ENCODE measurements at regions not wholly inside any gene's neighbourhood (a gene's known extent, or its start where the extent isn't known, plus 50 kb on each side); places are given as distances from the start of the nearest gene placed in this dataset.
"Not testable (repeated sequence)": the region's sequence is repeated elsewhere in the genome, so short reads cannot be mapped to it uniquely, and the experiment has no call there.

GRCh38 chr7:50855526-50855925 lies 72.8 kb upstream of the GRB10 start:
- DNase-seq, result no peak
- H3K4me1 Mint-ChIP-seq (ENCODE audit: low read depth), result no peaks in the 10 kb centered on the region
- no peaks in the 10 kb centered on the region for H3K27me3 Mint-ChIP-seq (ENCODE audit: low read depth)
- no peak overlapping the region for H3K4me3 Mint-ChIP-seq
- H3K36me3 Mint-ChIP-seq (ENCODE audit: insufficient read depth), result no peaks in the 10 kb centered on the region
- H3K9me3 Mint-ChIP-seq, result no peaks in the 10 kb centered on the region
- no peak for ATAC-seq

DNA sequence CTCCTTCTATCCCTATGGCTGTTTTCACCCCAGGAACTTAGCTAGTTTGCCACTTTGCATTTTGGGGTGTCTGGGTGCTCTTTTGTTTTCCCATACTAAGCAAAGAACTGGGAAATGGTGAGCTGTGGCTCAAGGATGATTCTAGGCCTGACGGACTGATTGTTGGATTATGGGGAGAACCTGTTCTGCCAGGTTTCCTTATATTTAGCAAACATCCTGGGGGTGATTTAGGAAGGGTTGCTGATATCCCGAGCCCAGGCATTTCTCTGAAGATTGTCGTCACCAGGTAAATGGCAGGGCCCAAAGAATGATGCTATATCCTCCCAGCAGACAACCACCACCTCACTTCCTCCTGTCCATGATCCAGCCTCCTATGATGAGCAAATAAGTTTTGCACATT lies 72.1 kb upstream of the GRB10 start:
- no peak for DNase-seq
- no peak overlapping the region for H3K4me3 Mint-ChIP-seq
- no peaks in the 10 kb centered on the region for H3K9me3 Mint-ChIP-seq
- ATAC-seq, result no peak
- H3K4me1 Mint-ChIP-seq (ENCODE audit: low read depth), result no peaks in the 10 kb centered on the region
- H3K27me3 Mint-ChIP-seq (ENCODE audit: low read depth), result peaks cover 3% of the 10 kb centered on the region
- no peaks in the 10 kb centered on the region for H3K36me3 Mint-ChIP-seq (ENCODE audit: insufficient read depth)

DNA sequence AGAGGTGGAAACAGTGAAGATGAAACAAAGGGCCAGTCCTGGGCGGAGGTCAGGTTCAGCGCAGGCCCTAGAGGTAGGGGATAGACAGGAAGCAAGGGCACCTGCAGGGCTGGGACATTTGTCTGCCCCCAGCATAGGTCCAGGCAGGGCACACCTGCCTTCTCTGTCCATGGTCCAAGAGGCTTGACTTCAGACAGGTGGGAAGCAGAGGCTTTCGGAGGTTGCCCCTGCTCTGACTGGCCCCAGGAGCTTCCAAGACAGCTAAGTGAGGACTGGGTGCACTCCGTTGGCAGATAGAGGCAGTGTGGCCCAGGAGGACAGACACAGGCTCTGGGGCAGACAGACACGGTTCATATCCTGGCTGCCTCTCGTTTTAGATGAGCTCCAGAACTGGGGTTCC lies 71.6 kb upstream of the GRB10 start:
- Mint-ChIP-seq H3K27me3 (ENCODE audit: low read depth) (peaks cover 3% of the 10 kb centered on the region), H3K4me1 (ENCODE audit: low read depth) (no peaks in the 10 kb centered on the region), H3K9me3 (no peaks in the 10 kb centered on the region), H3K4me3 (no peak overlapping the region), H3K36me3 (ENCODE audit: insufficient read depth) (no peaks in the 10 kb centered on the region)
- no peak for DNase-seq
- no peak for ATAC-seq

DNA sequence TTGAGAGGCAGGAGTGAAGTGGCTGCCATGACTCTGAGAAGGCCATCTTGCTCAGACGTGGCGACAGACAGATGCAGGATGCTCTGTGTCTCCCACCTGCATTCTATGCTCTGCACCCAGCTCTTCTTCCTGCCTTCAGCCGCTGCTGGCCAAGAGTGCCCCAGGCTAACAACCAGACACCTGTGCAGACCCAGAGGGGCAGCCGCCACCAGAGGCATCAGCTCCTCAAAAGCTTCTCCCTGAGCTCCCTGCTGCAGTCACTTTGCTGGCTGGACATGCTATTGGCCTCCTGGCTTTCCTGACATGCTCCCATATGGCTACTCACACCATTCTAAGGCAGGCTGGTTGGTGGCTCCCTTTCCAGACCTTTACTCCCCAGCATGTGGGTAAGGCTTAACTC lies 70.6 kb upstream of the GRB10 start:
- no peak overlapping the region for H3K4me3 Mint-ChIP-seq

GRCh38 chr7:50852901-50853300 lies 70.2 kb upstream of the GRB10 start:
- Mint-ChIP-seq H3K4me3 (no peak overlapping the region), H3K27me3 (ENCODE audit: low read depth) (peaks cover 3% of the 10 kb centered on the region), H3K4me1 (ENCODE audit: low read depth) (no peaks in the 10 kb centered on the region), H3K36me3 (ENCODE audit: insufficient read depth) (no peaks in the 10 kb centered on the region), H3K9me3 (no peaks in the 10 kb centered on the region)
- no peak for DNase-seq
- ATAC-seq, result no peak

More for the DNA sequence above, 70.6 kb upstream of the GRB10 start:
- Mint-ChIP-seq H3K27me3 (ENCODE audit: low read depth) (peaks cover 3% of the 10 kb centered on the region), H3K4me1 (ENCODE audit: low read depth) (no peaks in the 10 kb centered on the region), H3K36me3 (ENCODE audit: insufficient read depth) (no peaks in the 10 kb centered on the region), H3K9me3 (no peaks in the 10 kb centered on the region)
- no peak for ATAC-seq
- DNase-seq, result no peak

DNA sequence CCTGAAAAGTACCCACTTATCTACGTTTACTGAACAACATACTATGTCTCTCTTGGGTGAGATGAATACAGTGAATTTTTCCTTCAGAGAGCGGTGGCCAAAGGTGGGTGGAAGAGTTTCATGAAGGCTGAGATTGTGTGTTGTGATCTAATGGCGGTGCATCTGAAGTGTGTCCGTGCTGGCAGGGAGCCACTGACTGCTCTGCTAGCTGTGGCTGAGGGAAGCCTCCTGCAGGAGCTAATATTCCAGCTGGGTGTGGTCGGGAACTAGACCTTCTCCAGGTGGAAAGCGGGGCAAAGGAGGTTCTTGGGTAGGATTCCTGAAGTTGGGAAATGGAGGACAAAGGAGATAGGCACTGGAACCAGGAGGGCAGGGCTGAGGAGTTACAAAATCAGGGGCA lies 69.2 kb upstream of the GRB10 start:
- ATAC-seq (no peak), DNase-seq (no peak)
- Mint-ChIP-seq H3K4me3 (no peak overlapping the region), H3K9me3 (no peaks in the 10 kb centered on the region), H3K36me3 (ENCODE audit: insufficient read depth) (no peaks in the 10 kb centered on the region), H3K4me1 (ENCODE audit: low read depth) (no peaks in the 10 kb centered on the region), H3K27me3 (ENCODE audit: low read depth) (peaks cover 3% of the 10 kb centered on the region)

GRCh38 chr7:50851451-50851850 lies 68.8 kb upstream of the GRB10 start:
- Mint-ChIP-seq H3K36me3 (ENCODE audit: insufficient read depth) (no peaks in the 10 kb centered on the region), H3K9me3 (no peaks in the 10 kb centered on the region), H3K4me3 (no peak overlapping the region), H3K27me3 (ENCODE audit: low read depth) (peaks cover 3% of the 10 kb centered on the region), H3K4me1 (ENCODE audit: low read depth) (no peaks in the 10 kb centered on the region)
- ATAC-seq, result no peak
- DNase-seq, result no peak

- no peaks in the 10 kb centered on the region for H3K4me1 Mint-ChIP-seq (ENCODE audit: low read depth)
- H3K9me3 Mint-ChIP-seq, result peaks cover 3% of the 10 kb centered on the region
- H3K4me3 Mint-ChIP-seq, result no peak overlapping the region
- DNase-seq, result no peak
- peaks cover 5% of the 10 kb centered on the region for H3K27me3 Mint-ChIP-seq (ENCODE audit: low read depth)
- H3K36me3 Mint-ChIP-seq (ENCODE audit: insufficient read depth), result no peaks in the 10 kb centered on the region
- ATAC-seq, result no peak
These were observed 67.3 kb upstream of the GRB10 start for GRCh38 chr7:50849991-50850390.

DNA sequence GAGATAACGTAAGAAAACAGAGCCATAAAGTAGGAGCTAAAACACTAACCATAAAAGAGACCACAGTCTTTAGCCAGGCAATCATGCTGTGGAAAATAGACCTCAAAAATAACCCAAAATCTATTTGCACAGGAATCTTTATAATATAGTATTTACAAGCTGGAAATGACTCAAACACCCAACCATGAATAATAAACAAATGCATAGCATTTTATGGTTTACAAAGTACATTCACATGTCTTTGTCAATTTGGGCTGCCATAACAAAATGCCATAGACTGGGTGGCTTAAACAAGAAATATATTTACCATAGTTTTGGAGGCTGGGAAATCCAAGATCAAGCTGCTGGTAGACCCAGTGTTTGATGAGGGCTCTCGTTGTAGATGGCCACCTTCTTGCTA lies 65.5 kb upstream of the GRB10 start:
- Mint-ChIP-seq H3K9me3 (peaks cover 3% of the 10 kb centered on the region), H3K4me1 (ENCODE audit: low read depth) (no peaks in the 10 kb centered on the region), H3K4me3 (no peak overlapping the region), H3K27me3 (ENCODE audit: low read depth) (peaks cover 7% of the 10 kb centered on the region), H3K36me3 (ENCODE audit: insufficient read depth) (no peaks in the 10 kb centered on the region)
- ATAC-seq (no peak), DNase-seq (no peak)

DNA sequence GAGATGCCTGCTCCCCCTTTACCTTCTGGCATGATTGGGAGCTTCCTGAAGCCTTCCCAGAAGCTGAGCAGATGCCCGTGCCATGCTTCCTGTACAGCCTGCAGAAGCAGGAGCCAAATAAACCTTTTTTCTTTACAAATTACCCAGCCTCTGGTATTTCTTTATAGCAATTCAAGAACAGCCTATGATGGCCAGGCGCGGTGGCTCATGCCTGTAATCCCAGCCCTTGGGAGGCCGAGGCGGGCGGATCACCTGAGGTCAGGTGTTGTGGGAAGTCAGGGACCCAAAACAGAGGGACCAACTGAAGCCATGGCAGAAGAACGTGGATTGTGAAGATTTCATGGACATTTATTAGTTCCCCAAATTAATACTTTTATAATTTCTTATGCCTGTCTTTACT lies 62.2 kb upstream of the GRB10 start:
- H3K9me3 Mint-ChIP-seq; H3K4me1 Mint-ChIP-seq (ENCODE audit: low read depth); H3K36me3 Mint-ChIP-seq (ENCODE audit: insufficient read depth); DNase-seq; H3K4me3 Mint-ChIP-seq; ATAC-seq: not testable (repeated sequence)
- H3K27me3 Mint-ChIP-seq (ENCODE audit: low read depth), result peaks cover 10% of the 10 kb centered on the region

DNA sequence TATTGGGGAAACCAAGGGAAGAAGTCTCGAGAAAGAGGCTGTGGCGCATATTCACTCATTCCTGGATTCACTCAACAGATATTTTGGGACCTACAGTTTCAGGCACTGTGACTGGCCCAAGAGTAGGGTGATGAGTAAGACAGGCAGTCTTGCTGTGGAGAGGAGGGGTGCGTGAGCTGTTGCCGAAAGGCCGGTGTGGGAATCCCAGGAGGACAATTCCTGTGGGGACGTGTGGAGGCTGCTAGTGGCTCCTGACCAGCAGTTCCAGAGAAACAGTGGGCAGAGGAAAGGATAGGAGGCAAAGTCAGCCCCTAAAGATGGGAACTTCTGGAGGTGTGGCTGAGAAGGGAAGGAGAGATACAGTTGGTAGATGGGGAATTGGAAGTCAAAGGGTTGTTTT lies 59.3 kb upstream of the GRB10 start:
- Mint-ChIP-seq H3K9me3 (peaks cover 3% of the 10 kb centered on the region), H3K4me1 (ENCODE audit: low read depth) (no peaks in the 10 kb centered on the region), H3K36me3 (ENCODE audit: insufficient read depth) (no peaks in the 10 kb centered on the region), H3K27me3 (ENCODE audit: low read depth) (peaks cover 14% of the 10 kb centered on the region), H3K4me3 (no peak overlapping the region)
- no peak for ATAC-seq
- no peak for DNase-seq

DNA sequence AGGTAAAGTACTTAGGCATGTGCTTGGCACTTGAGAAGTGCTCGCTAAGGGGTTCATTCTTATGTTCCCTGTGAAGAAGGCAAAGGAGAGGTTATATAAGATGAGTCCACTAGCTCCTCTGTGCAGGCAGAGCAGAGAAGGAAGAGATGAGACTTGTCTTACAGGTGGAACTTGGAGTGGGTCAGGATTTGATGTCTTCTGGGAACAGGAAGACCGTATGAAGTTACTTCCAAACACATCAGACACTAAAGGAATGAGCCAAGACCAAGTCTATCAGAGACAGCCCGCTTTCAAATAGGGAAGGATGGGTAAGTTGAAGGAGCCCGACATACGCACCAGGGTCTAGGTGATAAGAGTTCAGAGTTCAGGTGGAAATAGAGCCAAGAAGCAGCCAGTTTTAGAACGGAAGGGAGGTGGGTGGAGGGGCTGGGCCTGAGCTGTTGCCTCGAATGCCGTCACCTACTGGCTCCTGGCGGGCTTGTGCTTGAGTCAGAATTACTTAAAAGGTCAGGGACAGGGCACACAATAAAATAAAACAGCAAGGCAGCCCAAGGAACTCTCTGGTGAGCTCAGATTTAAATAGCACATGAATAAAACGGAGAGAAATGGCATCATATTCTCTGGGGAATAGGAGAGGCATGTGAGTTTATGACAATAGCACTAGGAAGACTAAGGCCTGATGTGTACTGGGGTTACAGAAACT lies 56.1 kb upstream of the GRB10 start:
- Mint-ChIP-seq H3K36me3 (ENCODE audit: insufficient read depth) (no peaks in the 10 kb centered on the region), H3K4me3 (no peak overlapping the region), H3K4me1 (ENCODE audit: low read depth) (no peaks in the 10 kb centered on the region), H3K27me3 (ENCODE audit: low read depth) (peaks cover 16% of the 10 kb centered on the region), H3K9me3 (no peaks in the 10 kb centered on the region)
- ATAC-seq (no peak), DNase-seq (no peak)

DNA sequence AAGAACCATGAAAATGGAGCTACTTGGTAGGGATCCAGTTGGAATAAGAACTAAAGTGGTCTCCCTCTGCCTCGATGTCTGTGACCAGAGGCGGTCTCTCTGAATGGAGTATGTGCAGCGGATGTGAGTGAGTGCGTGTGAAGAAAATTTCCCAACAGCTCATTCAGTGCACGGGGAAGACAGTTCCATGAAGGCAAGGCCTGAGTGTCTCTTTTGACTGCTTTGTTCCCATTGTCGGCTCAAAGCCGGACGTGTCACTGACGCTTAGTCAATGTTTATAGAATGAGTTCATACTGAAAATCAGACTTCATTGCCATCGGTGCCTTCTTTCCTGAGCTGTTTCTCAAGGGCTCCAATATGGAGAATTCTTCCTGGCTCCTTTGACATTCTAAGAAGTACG lies 55.3 kb upstream of the GRB10 start:
- DNase-seq (no peak), ATAC-seq (no peak)
- H3K9me3 Mint-ChIP-seq, result no peaks in the 10 kb centered on the region
- peaks cover 19% of the 10 kb centered on the region for H3K27me3 Mint-ChIP-seq (ENCODE audit: low read depth)
- no peaks in the 10 kb centered on the region for H3K36me3 Mint-ChIP-seq (ENCODE audit: insufficient read depth)
- no peak overlapping the region for H3K4me3 Mint-ChIP-seq
- H3K4me1 Mint-ChIP-seq (ENCODE audit: low read depth), result peaks cover 4% of the 10 kb centered on the region

DNA sequence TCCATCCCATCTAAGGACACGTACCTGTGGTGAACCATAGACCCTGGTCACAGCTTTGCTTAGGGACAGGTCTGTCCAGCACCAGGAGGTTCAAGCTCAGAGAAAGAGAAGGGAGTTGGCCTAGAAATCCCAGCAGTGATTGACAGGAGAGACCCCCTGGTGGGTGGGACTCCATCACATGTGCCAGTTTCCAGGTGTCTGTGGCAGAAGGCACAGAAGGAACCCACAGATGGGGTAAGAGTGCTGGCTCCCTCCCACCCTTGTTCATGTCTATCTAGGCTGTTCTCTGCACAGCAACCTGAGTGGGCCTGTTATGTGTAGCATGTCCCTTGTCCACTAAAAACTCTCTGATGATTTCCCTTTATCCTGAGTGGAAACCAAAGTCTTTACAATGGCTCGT lies 54.0 kb upstream of the GRB10 start:
- H3K27me3 Mint-ChIP-seq (ENCODE audit: low read depth), result peaks cover 13% of the 10 kb centered on the region
- peaks cover 6% of the 10 kb centered on the region for H3K4me1 Mint-ChIP-seq (ENCODE audit: low read depth)
- no peak overlapping the region for H3K4me3 Mint-ChIP-seq
- DNase-seq, result no peak
- no peak for ATAC-seq
- no peaks in the 10 kb centered on the region for H3K36me3 Mint-ChIP-seq (ENCODE audit: insufficient read depth)
- no peaks in the 10 kb centered on the region for H3K9me3 Mint-ChIP-seq

DNA sequence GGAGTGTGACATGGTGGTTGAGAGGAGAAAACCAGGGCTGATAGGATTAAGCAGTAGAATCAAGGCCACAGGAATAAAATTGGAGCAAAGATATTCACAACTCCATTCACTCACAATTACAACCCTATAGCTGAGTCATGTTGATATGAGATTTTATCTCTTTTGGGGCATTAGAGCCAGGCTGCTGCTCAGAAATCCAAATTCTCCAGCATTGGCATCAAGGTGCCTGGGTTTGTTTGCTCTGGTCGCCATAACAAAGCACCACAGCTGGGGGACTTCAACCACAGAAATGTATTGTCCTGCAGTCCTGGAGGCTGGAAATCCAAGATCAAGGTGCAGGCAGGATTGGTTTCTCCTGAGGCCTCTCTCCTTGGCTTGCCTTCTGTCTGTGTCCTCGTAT lies 52.5 kb upstream of the GRB10 start:
- ATAC-seq (no peak), DNase-seq (no peak)
- Mint-ChIP-seq H3K9me3 (no peaks in the 10 kb centered on the region), H3K4me3 (no peak overlapping the region), H3K4me1 (ENCODE audit: low read depth) (peaks cover 6% of the 10 kb centered on the region), H3K27me3 (ENCODE audit: low read depth) (peaks cover 13% of the 10 kb centered on the region), H3K36me3 (ENCODE audit: insufficient read depth) (no peaks in the 10 kb centered on the region)

DNA sequence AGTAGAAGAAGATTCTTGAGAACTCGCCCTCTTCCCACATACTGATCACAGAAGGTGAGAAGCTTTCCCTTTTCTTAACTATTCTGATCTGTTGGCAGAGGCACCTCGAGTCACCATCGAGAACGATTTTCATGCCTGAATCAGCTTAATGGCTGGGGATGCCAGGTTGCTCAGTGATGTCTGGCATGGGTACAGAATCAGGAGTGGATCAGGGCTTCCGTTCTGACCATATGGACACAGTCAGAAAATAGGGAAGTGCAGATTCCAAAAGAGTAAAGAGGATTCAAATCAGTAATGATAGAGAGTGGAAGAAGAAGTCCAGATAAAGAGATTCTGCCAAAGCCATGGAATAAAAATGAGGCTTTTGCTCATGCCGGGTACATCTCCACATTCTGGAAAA lies 52.0 kb upstream of the GRB10 start:
- Mint-ChIP-seq H3K4me1 (ENCODE audit: low read depth) (peaks cover 6% of the 10 kb centered on the region), H3K4me3 (no peak overlapping the region), H3K36me3 (ENCODE audit: insufficient read depth) (no peaks in the 10 kb centered on the region), H3K9me3 (no peaks in the 10 kb centered on the region), H3K27me3 (ENCODE audit: low read depth) (peaks cover 15% of the 10 kb centered on the region)
- DNase-seq (no peak), ATAC-seq (no peak)

Measured in activated T-cell treated with anti-CD3 and anti-CD28 coated beads, Interleukin-2, amount 50 U/mL, for 4 hours (primary cell).